Mucosa of stomach (tissue), 1 donor: ENCODE measurements at regions not wholly inside any gene's neighbourhood (a gene's known extent, or its start where the extent isn't known, plus 50 kb on each side); places are given as distances from the start of the nearest gene placed in this dataset.

Experiments
- H3K27me3 ChIP-seq: one replicate; pipeline ENCODE4 v1.7.0; 2013; ENCODE audit warnings: mild to moderate bottlenecking, low read length; ENCODE audit not compliant: control insufficient read depth, insufficient read depth
- H3K36me3 ChIP-seq: one replicate; pipeline ENCODE4 v1.7.0; 2013; ENCODE audit warnings: low read length; ENCODE audit not compliant: control insufficient read depth, insufficient read depth
- H3K4me1 ChIP-seq: one replicate; pipeline ENCODE4 v1.7.0; 2013; ENCODE audit warnings: mild to moderate bottlenecking, low read length; ENCODE audit not compliant: control insufficient read depth, insufficient read depth
- H3K4me3 ChIP-seq: one replicate; pipeline ENCODE4 v1.7.0; 2013; ENCODE audit warnings: low read length
- H3K9ac ChIP-seq: one replicate; pipeline ENCODE4 v1.7.0; 2013; ENCODE audit warnings: mild to moderate bottlenecking, low read length, moderate library complexity
- H3K9me3 ChIP-seq: one replicate; pipeline ENCODE4 v1.7.0; 2013; ENCODE audit warnings: mild to moderate bottlenecking, low read length, moderate library complexity; ENCODE audit not compliant: control insufficient read depth
- donor health status: Pancreatic carcinoma.

- no peaks in the 10 kb centered on the region for H3K9me3 ChIP-seq
- no peak overlapping the region for H3K9ac ChIP-seq
- no peaks in the 10 kb centered on the region for H3K27me3 ChIP-seq
- no peak overlapping the region for H3K4me3 ChIP-seq
- H3K4me1 ChIP-seq = peaks cover 56% of the 10 kb centered on the region
- H3K36me3 ChIP-seq = no peaks in the 10 kb centered on the region
Observed at GRCh38 chr18:70419526-70419925, 130.7 kb downstream of the SOCS6 start.

- Histone ChIP-seq H3K4me1 (peaks cover 50% of the 10 kb centered on the region), H3K9ac (no peak overlapping the region)
Observed at GRCh38 chr18:70418546-70419311, 129.9 kb downstream of the SOCS6 start.

GRCh38 chr18:70417847-70418246 is 129.0 kb downstream of the SOCS6 start:
- Histone ChIP-seq H3K9ac (no peak overlapping the region), H3K36me3 (no peaks in the 10 kb centered on the region), H3K9me3 (no peaks in the 10 kb centered on the region), H3K27me3 (no peaks in the 10 kb centered on the region), H3K4me3 (no peak overlapping the region), H3K4me1 (peaks cover 43% of the 10 kb centered on the region)

More at GRCh38 chr18:70418546-70419311, 129.9 kb downstream of the SOCS6 start:
- Histone ChIP-seq H3K9me3 (no peaks in the 10 kb centered on the region), H3K27me3 (no peaks in the 10 kb centered on the region), H3K4me3 (no peak overlapping the region), H3K36me3 (no peaks in the 10 kb centered on the region)

GRCh38 chr18:70416496-70416895 is 127.7 kb downstream of the SOCS6 start:
- no peak overlapping the region for H3K4me3 ChIP-seq
- no peaks in the 10 kb centered on the region for H3K36me3 ChIP-seq
- H3K27me3 ChIP-seq = no peaks in the 10 kb centered on the region
- H3K9me3 ChIP-seq = no peaks in the 10 kb centered on the region
- H3K9ac ChIP-seq = no peak overlapping the region
- peaks cover 30% of the 10 kb centered on the region for H3K4me1 ChIP-seq

- Histone ChIP-seq H3K9ac (no peak overlapping the region), H3K27me3 (no peaks in the 10 kb centered on the region), H3K36me3 (no peaks in the 10 kb centered on the region)
Observed at GRCh38 chr18:70415823-70416488, 127.1 kb downstream of the SOCS6 start.

GRCh38 chr18:70414315-70414900 is 125.6 kb downstream of the SOCS6 start:
- Histone ChIP-seq H3K27me3 (no peaks in the 10 kb centered on the region), H3K9ac (no peak overlapping the region), H3K4me3 (no peak overlapping the region), H3K36me3 (no peaks in the 10 kb centered on the region), H3K4me1 (peaks cover 17% of the 10 kb centered on the region), H3K9me3 (no peaks in the 10 kb centered on the region)

More at GRCh38 chr18:70415823-70416488, 127.1 kb downstream of the SOCS6 start:
- H3K9me3 ChIP-seq = no peaks in the 10 kb centered on the region
- no peak overlapping the region for H3K4me3 ChIP-seq
- peaks cover 27% of the 10 kb centered on the region for H3K4me1 ChIP-seq

GRCh38 chr18:70413455-70413854 is 124.6 kb downstream of the SOCS6 start:
- H3K9ac ChIP-seq = no peak overlapping the region
- no peak overlapping the region for H3K4me3 ChIP-seq
- no peaks in the 10 kb centered on the region for H3K9me3 ChIP-seq
- H3K27me3 ChIP-seq = no peaks in the 10 kb centered on the region
- peaks cover 10% of the 10 kb centered on the region for H3K4me1 ChIP-seq
- H3K36me3 ChIP-seq = no peaks in the 10 kb centered on the region

- Histone ChIP-seq H3K36me3 (no peaks in the 10 kb centered on the region), H3K9ac (no peak overlapping the region), H3K4me1 (peaks cover 10% of the 10 kb centered on the region), H3K4me3 (no peak overlapping the region), H3K9me3 (no peaks in the 10 kb centered on the region), H3K27me3 (no peaks in the 10 kb centered on the region)
Observed at GRCh38 chr18:70411876-70412435, 123.1 kb downstream of the SOCS6 start.

GRCh38 chr18:70411307-70411706 is 122.5 kb downstream of the SOCS6 start:
- H3K4me1 ChIP-seq = peaks cover 10% of the 10 kb centered on the region
- no peak overlapping the region for H3K4me3 ChIP-seq
- H3K36me3 ChIP-seq = no peaks in the 10 kb centered on the region
- H3K27me3 ChIP-seq = no peaks in the 10 kb centered on the region
- no peak overlapping the region for H3K9ac ChIP-seq
- no peaks in the 10 kb centered on the region for H3K9me3 ChIP-seq

- Histone ChIP-seq H3K9me3 (no peaks in the 10 kb centered on the region), H3K27me3 (no peaks in the 10 kb centered on the region), H3K4me3 (no peak overlapping the region), H3K9ac (no peak overlapping the region), H3K36me3 (no peaks in the 10 kb centered on the region), H3K4me1 (no peaks in the 10 kb centered on the region)
Observed at GRCh38 chr18:70405052-70405451, 116.2 kb downstream of the SOCS6 start.

- Histone ChIP-seq H3K9ac (no peak overlapping the region), H3K9me3 (no peaks in the 10 kb centered on the region), H3K27me3 (no peaks in the 10 kb centered on the region), H3K4me1 (no peaks in the 10 kb centered on the region), H3K36me3 (no peaks in the 10 kb centered on the region), H3K4me3 (no peak overlapping the region)
Observed at GRCh38 chr18:70400476-70400875, 111.6 kb downstream of the SOCS6 start.

- Histone ChIP-seq H3K27me3 (no peaks in the 10 kb centered on the region), H3K36me3 (no peaks in the 10 kb centered on the region), H3K9me3 (no peaks in the 10 kb centered on the region)
Observed at GRCh38 chr18:70398076-70398475, 109.2 kb downstream of the SOCS6 start.

More at GRCh38 chr18:70398076-70398475, 109.2 kb downstream of the SOCS6 start:
- H3K4me1 ChIP-seq = no peaks in the 10 kb centered on the region
- no peak overlapping the region for H3K9ac ChIP-seq
- no peak overlapping the region for H3K4me3 ChIP-seq
